PC-9 (cell line): ENCODE measurements at regions not wholly inside any gene's neighbourhood (a gene's known extent, or its start where the extent isn't known, plus 50 kb on each side); places are given as distances from the start of the nearest gene placed in this dataset.
"Not testable (repeated sequence)": the region's sequence is repeated elsewhere in the genome, so short reads cannot be mapped to it uniquely, and the experiment has no call there.

Experiments
- BruUV-seq: library from RNA; stranded (reverse); fragments of 400-500 nt; replicated peaks from 2 replicates; lab custom pipeline; 2021; lab: Mats Ljungman, UMichigan
- CTCF ChIA-PET: fragments of 300-600 bp; sonication (Branson Sonifier 250); formaldehyde crosslinking; loops from one replicate; lab custom pipeline; 2022; ENCODE audit warnings: antibody characterized with exemption; lab: Charles Lee
- POLR2A ChIA-PET: fragments of 300-600 bp; sonication (Branson Sonifier 250); formaldehyde crosslinking; loops from one replicate; lab custom pipeline; 2022; ENCODE audit warnings: antibody characterized with exemption; ENCODE audit not compliant: unreplicated experiment; lab: Charles Lee
- DNase-seq, 2 experiments: peaks; one replicate each; pipeline versions ENCODE4 v3.0.0 to v3.0.0-alpha.2; 2015 to 2022; ENCODE audit warnings: mixed read lengths in 1 of 2
- H2AFZ ChIP-seq: fragments of 200-600 bp; sonication (generic); 2 replicates; pipeline ENCODE4 v1.8.1; 2017; ENCODE audit warnings: antibody characterized with exemption
- H3F3A ChIP-seq: fragments of 200-600 bp; sonication (generic); 2 replicates; pipeline ENCODE4 v1.8.1; 2017; ENCODE audit warnings: antibody characterized with exemption, mild to moderate bottlenecking, low read depth; ENCODE audit not compliant: insufficient read depth
- H3K27ac ChIP-seq: fragments of 200-600 bp; sonication (generic); 2 replicates; pipeline ENCODE4 v1.6.1; 2016; ENCODE audit warnings: mixed run types
- H3K27me3 ChIP-seq: fragments of 200-600 bp; sonication (generic); 2 replicates; pipeline ENCODE4 v1.6.1; 2016; ENCODE audit warnings: low read depth, mixed run types; ENCODE audit not compliant: insufficient read depth
- H3K36me3 ChIP-seq: fragments of 200-600 bp; sonication (generic); 2 replicates; pipeline ENCODE4 v1.6.1; 2016; ENCODE audit warnings: low read depth, mixed run types
- H3K4me1 ChIP-seq: fragments of 200-600 bp; sonication (generic); replicated peaks from 2 replicates; pipeline ENCODE4 v1.6.1; 2016; ENCODE audit warnings: mixed run types; ENCODE audit not compliant: insufficient read depth
- H3K4me2 ChIP-seq: fragments of 200-600 bp; sonication (generic); 2 replicates; pipeline ENCODE4 v1.6.1; 2017; ENCODE audit warnings: mixed run types
- H3K4me3 ChIP-seq: fragments of 200-600 bp; sonication (generic); 2 replicates; pipeline ENCODE4 v1.6.1; 2016; ENCODE audit warnings: mixed run types
- H3K79me2 ChIP-seq: fragments of 200-600 bp; sonication (generic); 2 replicates; pipeline ENCODE4 v1.6.1; 2017; ENCODE audit warnings: low read depth, mixed run types
- H3K9me2 ChIP-seq: fragments of 200-600 bp; sonication (generic); 2 replicates; pipeline ENCODE4 v1.8.1; 2017; ENCODE audit warnings: mild to moderate bottlenecking; ENCODE audit not compliant: insufficient read depth
- H3K9me3 ChIP-seq: fragments of 200-600 bp; sonication (generic); 2 replicates; pipeline ENCODE4 v1.8.1; 2016; ENCODE audit warnings: low read depth; ENCODE audit not compliant: insufficient read depth
- H4K20me1 ChIP-seq: fragments of 200-600 bp; sonication (generic); 2 replicates; pipeline ENCODE4 v1.8.1; 2017; ENCODE audit not compliant: insufficient read depth
- CTCF ChIP-seq: fragments of 200-600 bp; sonication (generic); conservative IDR thresholded peaks from 2 replicates; pipeline ENCODE4 v1.6.1; 2017; ENCODE audit warnings: mixed run types, antibody characterized with exemption, mild to moderate bottlenecking, moderate library complexity
- EZH2 ChIP-seq: fragments of 200-600 bp; sonication (generic); IDR thresholded peaks from 2 replicates; pipeline ENCODE4 v1.8.0; 2017; ENCODE audit warnings: antibody characterized with exemption, low read depth
- intact Hi-C: fragments of 100-400 bp; cut with micrococcal nuclease; formaldehyde crosslinking; loops from one replicate; pipeline ENCODE4 v1.10.0; 2022; ENCODE audit not compliant: unreplicated experiment

GRCh38 chr10:59047180-59047579 lies 129.3 kb upstream of the PHYHIPL start:
- DNase-seq, result no peak
- no peak overlapping the region for H3K4me2 ChIP-seq
- CTCF ChIA-PET, result no interaction called here
- H3K36me3 ChIP-seq, result no peaks in the 10 kb centered on the region
- H3K27me3 ChIP-seq, result 0 out of 2 replicates have a peak, but pooled peaks cover 5% of the 10 kb centered on the region
- no peak overlapping the region for H3K4me3 ChIP-seq
- H2AFZ ChIP-seq, result no peak overlapping the region
- no TSS peak for BruUV-seq
- no peaks in the 10 kb centered on the region for H3K9me2 ChIP-seq
- no peak overlapping the region for H3K27ac ChIP-seq
- no peaks in the 10 kb centered on the region for H3F3A ChIP-seq
- H4K20me1 ChIP-seq, result no peaks in the 10 kb centered on the region
- H3K9me3 ChIP-seq, result no peaks in the 10 kb centered on the region
- no peaks in the 10 kb centered on the region for H3K79me2 ChIP-seq
- no peaks in the 10 kb centered on the region for H3K4me1 ChIP-seq
- intact Hi-C loops, result no loop called here
- no peak for TF ChIP-seq EZH2
- TF ChIP-seq CTCF, result no peak
- POLR2A ChIA-PET, result no interaction called here

GRCh38 chr10:59047957-59048618 lies 128.4 kb upstream of the PHYHIPL start:
- no peaks in the 10 kb centered on the region for H3K9me3 ChIP-seq
- no peak for TF ChIP-seq EZH2
- no peak for TF ChIP-seq CTCF
- H3K4me3 ChIP-seq, result no peak overlapping the region
- intact Hi-C loops, result no loop called here
- no peaks in the 10 kb centered on the region for H3K36me3 ChIP-seq
- DNase-seq, result no peak
- H4K20me1 ChIP-seq, result no peaks in the 10 kb centered on the region
- ChIA-PET CTCF (no interaction called here), POLR2A (no interaction called here)
- 0 out of 2 replicates have a peak, but pooled peaks cover 5% of the 10 kb centered on the region for H3K27me3 ChIP-seq
- no peaks in the 10 kb centered on the region for H3K4me1 ChIP-seq
- no peak overlapping the region for H3K27ac ChIP-seq
- H3K9me2 ChIP-seq, result no peaks in the 10 kb centered on the region
- H3F3A ChIP-seq, result no peaks in the 10 kb centered on the region
- no TSS peak for BruUV-seq
- no peak overlapping the region for H3K4me2 ChIP-seq
- no peaks in the 10 kb centered on the region for H3K79me2 ChIP-seq
- no peak overlapping the region for H2AFZ ChIP-seq

GRCh38 chr10:59053502-59053901 lies 122.9 kb upstream of the PHYHIPL start:
- H3K4me2 ChIP-seq, BruUV-seq, H4K20me1 ChIP-seq, H3K36me3 ChIP-seq, H3F3A ChIP-seq, H3K9me3 ChIP-seq, H3K79me2 ChIP-seq, H3K27me3 ChIP-seq, H2AFZ ChIP-seq, intact Hi-C loops, H3K9me2 ChIP-seq, H3K4me3 ChIP-seq, H3K4me1 ChIP-seq, H3K27ac ChIP-seq, POLR2A ChIA-PET, CTCF ChIA-PET, DNase-seq: not testable (repeated sequence)

- POLR2A ChIA-PET, result no interaction called here
- no peak overlapping the region for H2AFZ ChIP-seq
- no peak overlapping the region for H3K4me2 ChIP-seq
- no peaks in the 10 kb centered on the region for H3K36me3 ChIP-seq
- H3F3A ChIP-seq, result no peaks in the 10 kb centered on the region
- H3K79me2 ChIP-seq, result no peaks in the 10 kb centered on the region
- no peak for DNase-seq
- H3K4me3 ChIP-seq, result no peak overlapping the region
- no peaks in the 10 kb centered on the region for H3K9me2 ChIP-seq
- H4K20me1 ChIP-seq, result no peaks in the 10 kb centered on the region
- CTCF ChIA-PET, result no interaction called here
- TF ChIP-seq CTCF (no peak), EZH2 (no peak)
- H3K27ac ChIP-seq, result no peak overlapping the region
- intact Hi-C loops, result no loop called here
- H3K27me3 ChIP-seq, result peaks cover 5% of the 10 kb centered on the region; the same call in 1 of the 2 replicates
- H3K9me3 ChIP-seq, result no peaks in the 10 kb centered on the region
- no TSS peak for BruUV-seq
- no peaks in the 10 kb centered on the region for H3K4me1 ChIP-seq
Observed at GRCh38 chr10:59055045-59055444, 121.4 kb upstream of the PHYHIPL start.
